H9 (cell line): ENCODE measurements at regions not wholly inside any gene's neighbourhood (a gene's known extent, or its start where the extent isn't known, plus 50 kb on each side); places are given as distances from the start of the nearest gene placed in this dataset.

Experiments used
- DNase-seq: peaks from one replicate; pipeline ENCODE4 v3.0.0-alpha.2; 2017
- H2AFZ ChIP-seq: one replicate; pipeline ENCODE4 v1.6.1; 2013; ENCODE audit warnings: mild to moderate bottlenecking, low read length, control low read depth, moderate library complexity
- H2AK5ac ChIP-seq: 2 replicates; pipeline ENCODE4 v1.6.1; 2013; ENCODE audit warnings: low read length, control low read depth, mixed read lengths; ENCODE audit not compliant: insufficient read length
- H2BK120ac ChIP-seq: one replicate; pipeline ENCODE4 v1.6.1; 2013; ENCODE audit warnings: low read depth, mild to moderate bottlenecking, low read length, control low read depth, inconsistent platforms; ENCODE audit not compliant: poor library complexity, severe bottlenecking
- H2BK12ac ChIP-seq: 2 replicates; pipeline ENCODE4 v1.6.1; 2013; ENCODE audit warnings: low read length, control low read depth, mixed read lengths, low read depth; ENCODE audit not compliant: insufficient read length
- H2BK15ac ChIP-seq: 2 replicates; pipeline ENCODE4 v1.6.1; 2013; ENCODE audit warnings: low read depth, low read length, control low read depth
- H2BK20ac ChIP-seq: one replicate; pipeline ENCODE4 v1.6.1; 2013; ENCODE audit warnings: low read depth, mild to moderate bottlenecking, low read length, control low read depth, inconsistent platforms; ENCODE audit not compliant: poor library complexity, severe bottlenecking
- H2BK5ac ChIP-seq: 2 replicates; pipeline ENCODE4 v1.6.1; 2013; ENCODE audit warnings: low read length, control low read depth, mixed read lengths; ENCODE audit not compliant: insufficient read length
- H3K14ac ChIP-seq: 2 replicates; pipeline ENCODE4 v1.6.1; 2013; ENCODE audit warnings: low read length, control low read depth; ENCODE audit not compliant: insufficient read depth
- H3K18ac ChIP-seq: 2 replicates; pipeline ENCODE4 v1.6.1; 2013; ENCODE audit warnings: low read depth, mild to moderate bottlenecking, mixed read lengths, low read length, control low read depth; ENCODE audit not compliant: insufficient read length
- H3K23ac ChIP-seq: 2 replicates; pipeline ENCODE4 v1.6.1; 2013; ENCODE audit warnings: low read length, control low read depth, mixed read lengths, low read depth; ENCODE audit not compliant: insufficient read length
- H3K23me2 ChIP-seq: 2 replicates; pipeline ENCODE4 v1.6.1; 2013; ENCODE audit warnings: low read depth, mild to moderate bottlenecking, mixed read lengths, low read length, control low read depth; ENCODE audit not compliant: insufficient read length, poor library complexity, severe bottlenecking
- H3K27ac ChIP-seq: 2 replicates; pipeline ENCODE4 v1.5.1; 2013; ENCODE audit warnings: low read length, control low read depth, mixed read lengths, low read depth; ENCODE audit not compliant: insufficient read length
- H3K27me3 ChIP-seq: 2 replicates; pipeline ENCODE4 v1.6.1; 2013; ENCODE audit warnings: low read length, control low read depth, inconsistent platforms; ENCODE audit not compliant: insufficient read depth
- H3K4ac ChIP-seq: 2 replicates; pipeline ENCODE4 v1.6.1; 2013; ENCODE audit warnings: low read depth, mild to moderate bottlenecking, control low read depth, inconsistent platforms, low read length, moderate library complexity
- H3K4me1 ChIP-seq: 2 replicates; pipeline ENCODE4 v1.6.1; 2013; ENCODE audit warnings: low read length, control low read depth, inconsistent platforms; ENCODE audit not compliant: insufficient read depth
- H3K4me2 ChIP-seq: 2 replicates; pipeline ENCODE4 v1.6.1; 2013; ENCODE audit warnings: low read length, control low read depth, mixed read lengths; ENCODE audit not compliant: insufficient read length, insufficient read depth
- H3K56ac ChIP-seq: 2 replicates; pipeline ENCODE4 v1.6.1; 2013; ENCODE audit warnings: low read depth, mild to moderate bottlenecking, mixed read lengths, low read length, control low read depth; ENCODE audit not compliant: insufficient read length
- H3K79me1 ChIP-seq: 2 replicates; pipeline ENCODE4 v1.6.1; 2013; ENCODE audit warnings: low read depth, mild to moderate bottlenecking, moderate library complexity, low read length, control low read depth, inconsistent platforms; ENCODE audit not compliant: insufficient read depth, poor library complexity, severe bottlenecking
- H3K79me2 ChIP-seq: 2 replicates; pipeline ENCODE4 v1.6.1; 2013; ENCODE audit warnings: low read length, control low read depth, inconsistent platforms; ENCODE audit not compliant: insufficient read depth
- H3K9ac ChIP-seq: 2 replicates; pipeline ENCODE4 v1.6.1; 2013; ENCODE audit warnings: low read length, control low read depth, mixed read lengths; ENCODE audit not compliant: insufficient read length; ENCODE audit errors: extremely low read depth
- H3K9me3 ChIP-seq: one replicate; pipeline ENCODE4 v1.6.1; 2013; ENCODE audit warnings: low read depth, low read length, inconsistent platforms; ENCODE audit not compliant: control insufficient read depth
- H3T11ph ChIP-seq: one replicate; pipeline ENCODE4 v1.6.1; 2013; ENCODE audit warnings: mild to moderate bottlenecking, low read length, control low read depth, inconsistent platforms
- H4K20me1 ChIP-seq: one replicate; pipeline ENCODE4 v1.6.1; 2013; ENCODE audit not compliant: control insufficient read depth, insufficient read length, insufficient read depth
- H4K5ac ChIP-seq: 2 replicates; pipeline ENCODE4 v1.6.1; 2013; ENCODE audit warnings: low read depth, mild to moderate bottlenecking, mixed read lengths, low read length, control low read depth; ENCODE audit not compliant: insufficient read length
- H4K8ac ChIP-seq: replicated peaks from 2 replicates; pipeline ENCODE4 v1.6.1; 2013; ENCODE audit warnings: low read length, control low read depth, mixed read lengths, low read depth; ENCODE audit not compliant: insufficient read length
- H4K91ac ChIP-seq: 2 replicates; pipeline ENCODE4 v1.6.1; 2013; ENCODE audit warnings: low read depth, mild to moderate bottlenecking, moderate library complexity, mixed read lengths, low read length, control low read depth; ENCODE audit not compliant: insufficient read length
- H3K27ac Mint-ChIP-seq, 3 experiments: 2 replicates in 2 of 3; 3 replicates in 1 of 3; pipeline ENCODE4 v1.8.0; 2020 to 2021; ENCODE audit warnings: mixed read lengths in 3 of 3, mild to moderate bottlenecking in 1 of 3, moderate library complexity in 1 of 3
- H3K27me3 Mint-ChIP-seq: 2 replicates; pipeline ENCODE4 v1.8.0; 2021; ENCODE audit warnings: low read depth, mild to moderate bottlenecking, moderate library complexity, mixed read lengths
- H3K36me3 Mint-ChIP-seq, 3 experiments: 2 replicates in 2 of 3; 3 replicates in 1 of 3; pipeline ENCODE4 v1.8.0; 2020 to 2021; ENCODE audit warnings: low read depth in 3 of 3, mixed read lengths in 3 of 3; ENCODE audit not compliant: insufficient read depth in 1 of 3
- H3K4me1 Mint-ChIP-seq, 2 experiments: 2 replicates each; pipeline ENCODE4 v1.8.0; 2020; ENCODE audit warnings: mixed read lengths in 2 of 2
- H3K4me3 Mint-ChIP-seq, 2 experiments: 2 replicates in 1 of 2; 3 replicates in 1 of 2; pipeline ENCODE4 v1.8.0; 2020 to 2021; ENCODE audit warnings: mild to moderate bottlenecking in 2 of 2, mixed read lengths in 2 of 2, moderate library complexity in 1 of 2
- H3K9me3 Mint-ChIP-seq, 2 experiments: 2 replicates in 1 of 2; 3 replicates in 1 of 2; pipeline ENCODE4 v1.8.0; 2020; ENCODE audit warnings: mild to moderate bottlenecking in 2 of 2, mixed read lengths in 2 of 2, moderate library complexity in 1 of 2
- WGBS: extraction: QIAGEN DNeasy Blood & Tissue Kit; methylation state at CpG from one replicate; pipeline ENCODE4 v1.1.7; 2013; ENCODE audit warnings: missing lambda C conversion rate, low lambda C conversion rate, mixed read lengths; ENCODE audit not compliant: insufficient read length; ENCODE audit errors: extremely low coverage; 5-methylcytosine and 5-hydroxymethylcytosine counted together
- TF ChIP-seq, protein P1 (sequence below): fragments of 200-600 bp; sonication (generic); conservative IDR thresholded peaks from 3 replicates; pipeline ENCODE4 v1.8.0; 2021; ENCODE audit warnings: antibody characterized with exemption, mild to moderate bottlenecking

DNA sequence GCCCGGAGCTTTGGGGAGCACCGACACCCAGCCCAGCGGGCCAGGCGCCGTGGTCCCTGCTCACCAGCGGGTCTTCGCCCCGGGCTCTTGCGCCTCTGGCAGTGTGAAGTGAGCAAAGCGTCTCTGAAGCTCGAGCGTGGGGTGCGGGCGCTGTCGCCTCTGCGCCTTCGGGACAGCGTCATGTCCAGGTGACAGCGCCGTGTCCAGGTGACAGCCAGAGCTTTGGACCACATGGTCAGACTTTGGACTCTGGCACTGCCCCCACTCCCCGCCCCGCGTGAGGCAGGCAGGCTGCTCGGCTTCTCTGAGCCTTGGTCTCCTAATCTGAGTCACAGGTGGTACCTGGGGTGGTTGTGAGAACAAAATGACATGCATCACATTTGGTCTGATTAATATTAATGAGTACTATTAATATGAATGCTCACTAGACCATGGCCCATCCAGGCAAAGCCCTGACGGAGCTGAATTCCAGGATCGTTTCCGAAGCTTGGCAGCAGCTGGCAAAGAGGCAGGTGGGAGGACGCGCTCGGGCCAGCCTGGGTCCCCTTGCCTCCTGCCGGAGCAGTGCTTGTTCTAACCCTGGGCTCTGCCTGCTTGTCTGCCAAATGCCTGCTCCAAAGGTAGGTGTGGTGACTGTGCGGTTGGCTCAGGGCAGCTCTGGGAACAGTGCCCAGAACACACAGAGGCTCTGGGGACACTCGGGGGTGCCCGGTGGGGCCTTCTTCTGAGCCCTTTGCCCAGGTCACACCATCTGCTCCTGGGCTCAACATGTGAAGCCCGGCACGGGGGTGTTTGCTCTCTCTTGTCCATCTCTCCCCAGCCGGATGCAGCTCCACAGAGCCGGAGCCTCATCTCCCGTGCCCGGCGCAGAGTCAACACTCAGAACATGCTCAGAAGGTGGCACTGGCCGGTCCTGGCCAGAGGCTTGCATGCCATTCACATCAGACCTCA, 157.1 kb downstream of the OLFM1 start:
- H3T11ph ChIP-seq = no peak overlapping the region
- no peak overlapping the region; the same call in 1 of the 2 replicates for H3K14ac ChIP-seq
- H2BK20ac ChIP-seq = no peak overlapping the region
- H4K20me1 ChIP-seq = no peaks in the 10 kb centered on the region
- H3K4ac ChIP-seq = no peak overlapping the region
- H3K79me2 ChIP-seq = no peaks in the 10 kb centered on the region
- no peak overlapping the region for H2BK12ac ChIP-seq
- Mint-ChIP-seq H3K9me3 (no peaks in the 10 kb centered on the region), H3K27ac (no peak overlapping the region), H3K4me1 (peaks cover 17 to 24% of the 10 kb centered on the region in 2 experiments), H3K4me3 (no peak overlapping the region), H3K36me3 (no peaks in the 10 kb centered on the region), H3K27me3 (peaks cover 5% of the 10 kb centered on the region)
- no peak overlapping the region for H2AFZ ChIP-seq
- no peak overlapping the region for H2BK120ac ChIP-seq
- H3K27ac ChIP-seq = no peak overlapping the region
- no CpG with 5 or more reads among the region's 42 CpGs for WGBS
- DNase-seq = no peak
- no peaks in the 10 kb centered on the region; the same call in 1 of the 2 replicates for H3K4me1 ChIP-seq
- no peaks in the 10 kb centered on the region for H3K23me2 ChIP-seq
- no peak overlapping the region for H2AK5ac ChIP-seq
- H3K23ac ChIP-seq = no peak overlapping the region
- no peak overlapping the region for H2BK5ac ChIP-seq
- no peak overlapping the region for H3K4me2 ChIP-seq
- no peak overlapping the region for H3K56ac ChIP-seq
- H2BK15ac ChIP-seq = no peak overlapping the region
- H4K91ac ChIP-seq = no peak overlapping the region
- H3K27me3 ChIP-seq = no peaks in the 10 kb centered on the region
- no peak overlapping the region for H4K8ac ChIP-seq
- no peaks in the 10 kb centered on the region for H3K79me1 ChIP-seq
- H3K9me3 ChIP-seq = no peaks in the 10 kb centered on the region
- no peak overlapping the region for H4K5ac ChIP-seq
- TF ChIP-seq, protein P1, sequence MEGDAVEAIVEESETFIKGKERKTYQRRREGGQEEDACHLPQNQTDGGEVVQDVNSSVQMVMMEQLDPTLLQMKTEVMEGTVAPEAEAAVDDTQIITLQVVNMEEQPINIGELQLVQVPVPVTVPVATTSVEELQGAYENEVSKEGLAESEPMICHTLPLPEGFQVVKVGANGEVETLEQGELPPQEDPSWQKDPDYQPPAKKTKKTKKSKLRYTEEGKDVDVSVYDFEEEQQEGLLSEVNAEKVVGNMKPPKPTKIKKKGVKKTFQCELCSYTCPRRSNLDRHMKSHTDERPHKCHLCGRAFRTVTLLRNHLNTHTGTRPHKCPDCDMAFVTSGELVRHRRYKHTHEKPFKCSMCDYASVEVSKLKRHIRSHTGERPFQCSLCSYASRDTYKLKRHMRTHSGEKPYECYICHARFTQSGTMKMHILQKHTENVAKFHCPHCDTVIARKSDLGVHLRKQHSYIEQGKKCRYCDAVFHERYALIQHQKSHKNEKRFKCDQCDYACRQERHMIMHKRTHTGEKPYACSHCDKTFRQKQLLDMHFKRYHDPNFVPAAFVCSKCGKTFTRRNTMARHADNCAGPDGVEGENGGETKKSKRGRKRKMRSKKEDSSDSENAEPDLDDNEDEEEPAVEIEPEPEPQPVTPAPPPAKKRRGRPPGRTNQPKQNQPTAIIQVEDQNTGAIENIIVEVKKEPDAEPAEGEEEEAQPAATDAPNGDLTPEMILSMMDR = no peak
- no peak overlapping the region for H3K18ac ChIP-seq
- no peak overlapping the region for H3K9ac ChIP-seq
